Skeletal muscle satellite cell (primary cell): ENCODE measurements at regions not wholly inside any gene's neighbourhood (a gene's known extent, or its start where the extent isn't known, plus 50 kb on each side); places are given as distances from the start of the nearest gene placed in this dataset.

Experiments
- H3K27me3 ChIP-seq: 2 replicates; pipeline ENCODE4 v1.7.0; 2013; ENCODE audit warnings: low read length; ENCODE audit not compliant: control insufficient read depth, insufficient read depth
- H3K36me3 ChIP-seq: 2 replicates; pipeline ENCODE4 v1.7.0; 2013; ENCODE audit warnings: mild to moderate bottlenecking, control low read depth, low read length; ENCODE audit not compliant: insufficient read depth
- H3K4me1 ChIP-seq: 2 replicates; pipeline ENCODE4 v1.7.0; 2013; ENCODE audit warnings: low read length; ENCODE audit not compliant: control insufficient read depth, insufficient read depth
- H3K4me2 ChIP-seq: 2 replicates; pipeline ENCODE4 v1.7.0; 2013; ENCODE audit warnings: mild to moderate bottlenecking, low read length
- H3K4me3 ChIP-seq: 2 replicates; pipeline ENCODE4 v1.7.0; 2013; ENCODE audit warnings: low read length
- H3K9ac ChIP-seq: 2 replicates; pipeline ENCODE4 v1.7.0; 2013; ENCODE audit warnings: mild to moderate bottlenecking, low read depth, low read length, moderate library complexity
- H3K9me3 ChIP-seq: replicated peaks from 2 replicates; pipeline ENCODE4 v1.7.0; 2013; ENCODE audit warnings: mild to moderate bottlenecking, control low read depth, low read length

DNA sequence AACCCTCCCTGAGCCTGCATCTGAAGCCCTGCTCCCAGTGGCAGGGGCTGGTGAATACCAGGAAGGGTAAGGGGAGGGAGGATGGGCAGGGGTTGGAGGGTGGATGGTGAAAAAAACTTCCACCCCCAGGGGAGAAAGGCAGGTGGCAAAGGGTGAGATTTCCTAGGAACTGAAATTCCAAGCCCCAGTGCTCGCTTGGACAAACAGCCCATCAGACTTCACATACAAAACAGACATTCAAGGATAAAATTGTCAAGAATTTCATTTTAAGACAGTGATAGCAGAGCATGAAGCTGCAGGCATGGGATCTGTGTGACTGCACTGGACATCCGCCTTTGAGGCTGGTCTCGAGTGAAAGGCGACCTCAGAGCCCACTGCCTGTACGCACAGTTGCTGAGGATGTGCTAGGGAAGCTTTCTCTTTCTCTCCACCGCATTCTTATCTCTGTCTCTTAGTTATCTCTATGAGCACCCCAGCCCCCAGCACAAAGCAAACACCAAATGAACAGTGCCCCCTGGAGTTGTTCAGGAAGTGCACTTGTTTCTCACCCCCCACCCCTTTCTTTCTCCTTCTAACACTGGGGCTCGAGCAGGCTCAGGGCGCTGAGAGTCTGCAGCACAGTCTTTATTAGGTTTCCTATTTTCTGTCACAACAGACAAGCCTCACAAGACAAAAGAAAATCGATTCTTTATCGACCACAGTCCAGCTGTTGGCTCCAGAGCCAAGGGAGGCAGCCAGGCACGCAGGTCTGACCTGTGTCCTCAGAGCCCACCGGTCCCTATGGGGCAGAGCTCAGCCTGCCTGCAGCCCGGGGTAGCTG lies 237.3 kb upstream of the NCAM1 start:
- Histone ChIP-seq H3K4me1 (no peaks in the 10 kb centered on the region), H3K9me3 (no peaks in the 10 kb centered on the region), H3K9ac (no peak overlapping the region), H3K36me3 (no peaks in the 10 kb centered on the region), H3K4me3 (no peak overlapping the region), H3K4me2 (no peak overlapping the region), H3K27me3 (peaks cover 16% of the 10 kb centered on the region)

DNA sequence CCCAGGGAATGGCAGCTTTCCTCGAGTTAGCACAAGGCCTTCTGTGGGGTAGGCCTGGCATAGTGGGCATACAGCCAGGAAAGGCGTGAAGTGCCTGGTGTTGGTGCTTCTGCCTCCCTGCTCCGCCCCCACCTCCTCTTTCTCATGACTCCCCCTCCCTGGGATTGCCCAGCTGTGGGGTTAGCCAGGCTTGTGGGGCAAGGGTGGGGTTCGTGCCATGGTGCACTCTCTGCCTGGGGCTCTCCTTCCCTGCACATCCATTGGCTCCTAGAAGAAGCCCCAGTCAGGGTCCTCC lies 236.8 kb upstream of the NCAM1 start:
- Histone ChIP-seq H3K9ac (no peak overlapping the region), H3K4me3 (no peak overlapping the region), H3K9me3 (no peaks in the 10 kb centered on the region), H3K4me1 (no peaks in the 10 kb centered on the region), H3K4me2 (no peak overlapping the region), H3K36me3 (no peaks in the 10 kb centered on the region), H3K27me3 (peaks cover 16% of the 10 kb centered on the region)

DNA sequence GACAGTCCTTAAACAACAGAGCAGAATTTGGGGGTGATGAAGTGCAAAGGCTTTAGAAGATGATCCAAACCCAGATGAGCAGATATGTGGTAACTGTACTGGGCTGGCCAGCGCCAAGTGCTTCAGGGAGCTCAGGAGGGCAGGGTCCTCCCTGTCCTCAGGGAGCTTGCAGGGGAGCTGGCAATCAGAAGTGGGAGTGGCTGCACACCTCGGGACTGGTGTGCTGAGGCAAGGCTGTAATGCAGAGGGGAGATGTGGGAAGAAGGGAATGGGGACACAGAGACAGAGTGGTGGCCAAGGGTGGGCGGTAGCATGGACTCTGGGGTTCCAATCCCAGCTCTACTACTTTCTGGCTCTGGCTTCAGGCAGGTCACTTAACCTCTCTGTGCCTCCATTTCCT lies 235.6 kb upstream of the NCAM1 start:
- Histone ChIP-seq H3K4me2 (no peak overlapping the region), H3K4me1 (no peaks in the 10 kb centered on the region), H3K9ac (no peak overlapping the region), H3K9me3 (no peaks in the 10 kb centered on the region), H3K27me3 (peaks cover 16% of the 10 kb centered on the region), H3K4me3 (no peak overlapping the region), H3K36me3 (no peaks in the 10 kb centered on the region)

DNA sequence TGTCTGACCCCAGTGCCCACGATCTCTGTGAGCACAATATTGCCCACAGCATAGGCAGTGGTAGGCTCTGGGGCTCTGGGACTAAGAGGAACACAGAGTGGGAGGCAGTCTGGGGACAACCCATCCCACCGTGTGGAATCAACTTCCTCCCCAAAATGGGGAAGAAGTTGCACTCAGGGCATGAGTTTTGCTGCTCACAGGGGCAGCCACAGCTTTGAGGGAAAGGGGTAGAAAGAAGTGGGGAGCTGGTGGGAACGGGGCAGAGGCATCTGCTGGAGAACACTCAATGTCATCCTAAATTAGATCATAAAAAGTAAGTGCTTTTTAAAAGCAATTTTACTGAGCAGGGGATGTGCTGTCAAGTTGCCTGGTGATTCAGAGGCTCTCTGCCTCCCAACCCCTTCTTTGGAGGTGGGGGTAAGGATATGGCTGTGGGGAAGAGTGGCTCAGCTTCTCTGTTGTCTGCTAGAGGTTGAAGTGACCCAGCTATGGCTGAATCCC lies 233.8 kb upstream of the NCAM1 start:
- Histone ChIP-seq H3K36me3 (no peaks in the 10 kb centered on the region), H3K9me3 (no peaks in the 10 kb centered on the region), H3K4me2 (no peak overlapping the region), H3K9ac (no peak overlapping the region), H3K4me1 (no peaks in the 10 kb centered on the region), H3K4me3 (no peak overlapping the region), H3K27me3 (peaks cover 16% of the 10 kb centered on the region)

DNA sequence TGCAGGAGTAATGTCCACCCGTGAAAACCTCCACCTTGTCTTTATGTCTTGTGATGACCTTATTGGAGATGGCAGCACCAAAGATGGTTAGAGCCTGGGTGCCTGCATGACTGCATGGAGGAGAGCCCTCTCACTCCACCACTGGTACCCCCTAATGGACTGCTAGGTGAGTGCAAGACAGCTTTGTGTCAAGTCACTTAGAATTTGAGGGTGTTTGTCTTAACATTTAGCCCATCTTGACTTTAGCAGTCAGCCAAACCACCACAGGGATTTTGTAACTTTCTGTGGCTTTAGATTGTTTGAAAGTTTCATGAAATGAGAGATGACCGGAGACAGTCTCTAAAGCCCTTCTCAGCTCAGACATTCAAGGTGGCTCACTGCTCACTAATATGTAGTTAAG lies 232.9 kb upstream of the NCAM1 start:
- Histone ChIP-seq H3K36me3 (no peaks in the 10 kb centered on the region), H3K9me3 (no peaks in the 10 kb centered on the region), H3K9ac (no peak overlapping the region), H3K27me3 (peaks cover 16% of the 10 kb centered on the region), H3K4me3 (no peak overlapping the region), H3K4me1 (no peaks in the 10 kb centered on the region), H3K4me2 (no peak overlapping the region)

DNA sequence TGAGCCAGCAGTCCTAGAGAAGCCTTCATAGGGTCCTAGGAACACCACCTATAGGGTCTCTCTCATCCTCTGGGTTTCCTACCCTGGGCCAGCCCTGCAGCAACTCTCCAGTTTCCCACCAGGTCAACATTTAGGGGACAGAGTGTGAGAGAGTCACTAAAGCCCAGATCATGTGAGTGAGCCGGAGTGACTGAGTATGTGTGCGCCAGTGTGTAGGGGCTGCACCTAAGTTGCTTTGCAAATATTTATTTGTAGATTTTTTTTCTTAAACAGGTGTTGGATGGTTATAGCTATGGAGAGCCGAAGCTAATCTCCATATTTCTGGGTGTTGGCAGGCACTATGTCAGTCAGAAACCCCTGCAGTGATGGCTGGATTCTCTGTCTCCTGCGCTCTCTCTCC lies 232.5 kb upstream of the NCAM1 start:
- H3K9me3 ChIP-seq: no peaks in the 10 kb centered on the region
- H3K36me3 ChIP-seq: no peaks in the 10 kb centered on the region
- H3K4me1 ChIP-seq: no peaks in the 10 kb centered on the region
- no peak overlapping the region for H3K4me2 ChIP-seq
- no peak overlapping the region for H3K9ac ChIP-seq
- H3K4me3 ChIP-seq: no peak overlapping the region
- peaks cover 16% of the 10 kb centered on the region for H3K27me3 ChIP-seq

DNA sequence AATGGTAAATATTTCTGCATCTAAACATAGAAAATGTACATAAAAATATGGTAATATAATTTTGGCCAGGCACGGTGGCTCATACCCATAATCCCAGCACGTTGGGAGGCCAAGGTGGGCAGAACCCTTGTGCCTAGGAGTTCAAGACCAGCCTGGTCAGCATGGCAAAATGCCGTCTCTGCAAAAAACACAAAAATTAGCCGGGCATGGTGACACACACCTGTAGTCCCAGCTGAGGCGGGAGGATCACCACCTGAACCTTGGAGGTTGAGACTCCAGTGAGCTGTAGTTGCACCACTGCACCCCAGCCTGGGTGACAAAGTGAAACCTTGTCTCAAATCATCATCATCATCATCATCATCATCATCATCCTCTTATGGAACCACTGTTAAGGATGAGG lies 230.6 kb upstream of the NCAM1 start:
- Histone ChIP-seq H3K4me2 (no peak overlapping the region), H3K9me3 (no peaks in the 10 kb centered on the region), H3K4me3 (no peak overlapping the region), H3K27me3 (peaks cover 17% of the 10 kb centered on the region), H3K36me3 (no peaks in the 10 kb centered on the region), H3K9ac (no peak overlapping the region), H3K4me1 (no peaks in the 10 kb centered on the region)

DNA sequence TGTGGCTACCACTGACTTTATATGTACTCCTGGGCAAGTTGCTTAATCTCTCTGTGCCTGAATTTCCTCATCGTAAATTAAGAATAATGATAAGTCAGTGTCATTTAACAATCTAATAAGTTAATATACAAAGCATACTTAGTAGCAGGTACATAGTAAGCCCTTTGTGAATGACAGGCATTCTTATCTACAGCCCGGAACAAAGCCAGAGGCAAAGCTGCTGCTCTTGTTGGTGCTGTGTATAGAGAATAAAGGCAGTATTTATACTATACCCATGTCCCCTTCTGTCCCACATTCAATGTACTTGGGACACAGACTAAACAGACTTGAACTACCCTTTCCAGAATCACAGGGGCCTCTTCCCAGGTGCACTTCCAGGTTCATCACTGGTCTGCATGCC lies 229.7 kb upstream of the NCAM1 start:
- H3K4me3 ChIP-seq: no peak overlapping the region
- no peaks in the 10 kb centered on the region for H3K4me1 ChIP-seq
- H3K4me2 ChIP-seq: no peak overlapping the region
- no peak overlapping the region for H3K9ac ChIP-seq
- no peaks in the 10 kb centered on the region for H3K36me3 ChIP-seq
- H3K27me3 ChIP-seq: peaks cover 13% of the 10 kb centered on the region
- no peaks in the 10 kb centered on the region for H3K9me3 ChIP-seq

DNA sequence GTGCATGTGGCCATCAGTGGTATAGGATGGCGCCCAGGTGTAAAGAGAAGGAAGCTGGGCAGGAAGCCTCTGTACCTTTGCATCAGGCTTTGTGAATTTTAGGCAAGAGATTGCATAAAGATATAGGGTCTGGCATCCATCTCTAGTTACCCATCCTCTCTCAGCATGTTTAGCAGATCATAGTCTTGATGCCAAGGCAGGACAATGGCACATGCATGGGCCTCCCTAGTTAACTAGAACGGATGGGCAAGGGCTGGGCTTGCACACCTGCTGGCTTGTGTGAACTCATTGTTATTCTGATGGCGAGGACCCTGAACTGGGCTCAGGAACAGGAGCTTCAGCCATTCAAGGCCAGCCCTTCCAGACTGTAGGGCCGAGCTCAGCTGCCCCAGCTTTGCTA lies 229.2 kb upstream of the NCAM1 start:
- peaks cover 11% of the 10 kb centered on the region for H3K27me3 ChIP-seq
- H3K9me3 ChIP-seq: no peaks in the 10 kb centered on the region
- H3K36me3 ChIP-seq: no peaks in the 10 kb centered on the region
- no peaks in the 10 kb centered on the region for H3K4me1 ChIP-seq
- no peak overlapping the region for H3K9ac ChIP-seq
- no peak overlapping the region for H3K4me3 ChIP-seq
- no peak overlapping the region for H3K4me2 ChIP-seq

DNA sequence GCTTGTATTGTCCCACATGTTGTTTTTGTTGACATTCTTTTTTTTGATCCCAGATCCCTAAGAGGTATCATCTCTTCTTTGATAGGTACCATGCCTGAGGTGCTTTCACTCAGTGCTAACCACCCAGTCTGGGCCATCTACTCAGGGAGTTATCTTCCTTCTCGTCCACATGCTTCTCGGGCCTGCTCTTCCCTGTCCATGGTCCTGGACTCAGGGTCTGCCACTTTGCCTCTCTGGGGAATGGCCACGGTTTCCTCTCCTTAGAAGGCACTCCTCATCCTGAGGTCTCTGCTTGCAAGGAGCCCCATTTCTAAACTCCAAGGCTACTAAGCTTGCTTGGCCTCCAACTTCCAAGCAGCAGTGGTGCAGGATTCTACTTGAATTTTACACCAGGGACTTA lies 227.0 kb upstream of the NCAM1 start:
- Histone ChIP-seq H3K9me3 (no peaks in the 10 kb centered on the region), H3K4me2 (no peak overlapping the region), H3K27me3 (peaks cover 12% of the 10 kb centered on the region)

DNA sequence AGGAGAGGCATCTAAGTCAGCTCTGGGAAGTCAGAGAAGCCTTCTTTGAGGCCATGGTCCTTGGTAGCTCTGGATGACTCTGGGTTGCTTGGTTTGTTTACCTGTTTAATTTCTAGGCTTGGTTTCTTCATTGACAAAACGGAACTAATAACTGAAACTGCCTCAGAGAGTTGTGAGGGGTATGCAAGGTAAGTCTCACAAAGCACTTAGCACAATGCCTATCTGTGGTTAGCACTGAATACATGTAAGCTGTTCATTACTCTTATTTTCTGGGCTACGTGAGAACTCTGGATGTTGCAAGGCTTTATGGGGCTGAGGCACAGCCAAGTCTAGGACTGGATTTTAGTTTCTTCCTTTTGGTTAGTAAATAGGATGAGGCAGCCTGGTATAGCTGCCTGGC lies 225.8 kb upstream of the NCAM1 start:
- Histone ChIP-seq H3K9me3 (no peaks in the 10 kb centered on the region), H3K9ac (no peak overlapping the region), H3K4me2 (no peak overlapping the region), H3K4me3 (no peak overlapping the region), H3K36me3 (no peaks in the 10 kb centered on the region), H3K4me1 (no peaks in the 10 kb centered on the region), H3K27me3 (peaks cover 12% of the 10 kb centered on the region)

More for the DNA sequence above, 227.0 kb upstream of the NCAM1 start:
- Histone ChIP-seq H3K9ac (no peak overlapping the region), H3K4me1 (no peaks in the 10 kb centered on the region), H3K36me3 (no peaks in the 10 kb centered on the region), H3K4me3 (no peak overlapping the region)

DNA sequence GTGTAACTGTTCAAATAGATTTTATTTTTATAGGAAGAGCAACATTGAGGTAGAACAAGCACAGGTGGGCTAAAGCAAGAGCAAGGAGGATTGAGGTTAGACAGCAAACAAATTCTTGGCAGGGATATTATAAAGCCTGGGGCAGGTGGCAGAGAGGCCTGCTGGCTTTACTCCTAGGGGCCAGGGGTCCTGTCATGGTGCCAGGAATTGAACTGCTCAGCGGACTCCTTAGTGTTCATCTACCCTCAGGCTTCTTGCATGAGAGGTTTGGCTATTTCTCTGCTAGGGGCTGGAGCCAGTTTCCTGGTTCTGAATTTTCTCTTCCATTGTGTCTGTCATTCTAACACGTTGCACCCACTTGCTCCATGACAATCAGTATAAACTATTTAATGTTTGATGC lies 217.2 kb upstream of the NCAM1 start:
- H3K27me3 ChIP-seq: peaks cover 20% of the 10 kb centered on the region
- H3K9ac ChIP-seq: no peak overlapping the region

More for the DNA sequence above, 217.2 kb upstream of the NCAM1 start:
- H3K4me3 ChIP-seq: no peak overlapping the region
- H3K4me1 ChIP-seq: no peaks in the 10 kb centered on the region
- no peaks in the 10 kb centered on the region for H3K9me3 ChIP-seq
- no peaks in the 10 kb centered on the region for H3K36me3 ChIP-seq
- no peak overlapping the region for H3K4me2 ChIP-seq
